ENCODE measurements at regions not wholly inside any gene's neighbourhood (a gene's known extent, or its start where the extent isn't known, plus 50 kb on each side); places are given as distances from the start of the nearest gene placed in this dataset.

GRCh38 chr9:28032268-28032590, 458.9 kb upstream of the C9orf72 start:
- no peak for DNase-seq

- DNase-seq, result no peak
Measured at GRCh38 chr9:28034242-28034641, 461.0 kb upstream of the C9orf72 start.

GRCh38 chr9:28037968-28038367, 464.7 kb upstream of the C9orf72 start:
- no peak for DNase-seq

DNA sequence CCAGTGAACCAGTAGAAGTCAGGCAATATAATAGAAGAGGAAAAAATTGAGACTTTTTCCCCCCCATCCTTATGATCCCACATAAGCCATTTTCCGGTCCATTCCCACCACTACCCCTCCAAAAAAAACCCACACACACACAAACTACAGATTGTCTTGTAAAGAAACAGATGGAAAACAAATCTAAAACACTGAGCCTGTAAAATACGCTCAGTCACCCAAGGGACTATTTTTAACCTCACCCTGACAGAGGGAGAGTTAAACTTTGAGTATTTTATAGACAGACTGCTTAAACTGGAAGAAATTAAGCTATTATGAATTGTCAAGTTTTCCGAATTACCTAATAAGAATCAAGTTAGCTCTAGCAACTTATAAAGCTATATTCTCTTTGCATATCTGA, 471.8 kb upstream of the C9orf72 start:
- DNase-seq, result no peak

GRCh38 chr9:28050046-28050445, 476.8 kb upstream of the C9orf72 start:
- no peak for DNase-seq

DNA sequence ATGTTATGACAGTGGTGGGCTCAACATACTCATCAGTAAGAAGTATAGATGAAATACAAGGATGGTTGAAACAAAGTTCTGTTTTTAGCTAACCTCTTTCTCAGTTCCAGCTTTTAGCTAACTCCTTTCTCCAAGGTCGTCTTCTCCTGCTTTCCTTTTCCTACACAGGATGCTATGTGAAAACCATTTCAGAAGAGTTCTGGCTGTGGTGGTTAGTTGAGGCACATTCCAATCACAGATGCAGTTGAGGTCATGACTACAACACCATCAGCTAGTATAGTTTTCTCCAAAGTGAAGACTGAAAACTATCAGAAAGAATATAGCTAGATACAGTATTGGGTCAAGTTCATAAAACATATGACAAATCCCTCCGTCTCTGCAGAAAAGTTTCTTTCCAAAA, 477.7 kb upstream of the C9orf72 start:
- DNase-seq, result no peak

DNA sequence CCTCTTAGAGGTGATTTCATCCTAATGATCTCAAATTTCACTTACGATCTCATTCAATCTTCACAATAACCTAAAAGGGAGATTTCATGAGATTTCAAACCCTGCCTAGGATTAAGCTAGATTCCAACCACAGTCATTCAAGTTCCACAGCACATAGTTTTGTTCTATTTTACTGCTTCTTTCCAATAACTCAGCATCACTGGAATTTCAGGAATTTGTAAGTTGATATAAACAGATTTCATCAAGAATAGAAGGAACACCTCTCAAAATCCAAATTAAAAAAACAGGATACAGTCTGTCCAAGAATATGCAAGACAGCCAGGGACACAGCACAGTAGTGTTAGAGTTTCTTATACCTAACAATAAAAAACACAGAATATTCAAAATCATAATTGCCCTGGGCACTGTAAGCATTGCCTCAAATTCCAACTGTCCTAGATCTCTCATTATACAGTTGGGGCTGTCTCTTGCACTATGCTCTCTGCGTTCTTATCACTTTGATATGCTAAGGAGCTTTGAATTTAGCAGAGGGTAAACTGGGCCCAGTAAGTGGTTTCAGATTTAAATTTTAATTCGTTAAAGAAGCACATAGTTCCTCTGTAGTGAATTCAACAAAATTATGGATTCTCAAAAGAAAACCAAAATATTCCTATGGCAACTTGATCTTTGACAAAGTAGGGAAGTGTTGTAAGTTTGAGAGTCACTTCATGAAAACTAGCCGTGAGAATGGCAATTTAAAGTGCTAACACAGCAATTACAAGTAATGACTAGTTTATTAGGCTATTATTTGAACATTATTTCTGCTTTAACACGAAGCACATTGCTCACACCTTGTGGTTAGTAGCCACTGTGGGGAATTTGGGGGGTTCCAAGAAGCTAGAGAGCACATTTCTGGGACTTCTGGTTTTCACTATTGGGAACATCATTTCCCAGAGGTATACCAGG, 478.6 kb upstream of the C9orf72 start:
- DNase-seq, result no peak

DNA sequence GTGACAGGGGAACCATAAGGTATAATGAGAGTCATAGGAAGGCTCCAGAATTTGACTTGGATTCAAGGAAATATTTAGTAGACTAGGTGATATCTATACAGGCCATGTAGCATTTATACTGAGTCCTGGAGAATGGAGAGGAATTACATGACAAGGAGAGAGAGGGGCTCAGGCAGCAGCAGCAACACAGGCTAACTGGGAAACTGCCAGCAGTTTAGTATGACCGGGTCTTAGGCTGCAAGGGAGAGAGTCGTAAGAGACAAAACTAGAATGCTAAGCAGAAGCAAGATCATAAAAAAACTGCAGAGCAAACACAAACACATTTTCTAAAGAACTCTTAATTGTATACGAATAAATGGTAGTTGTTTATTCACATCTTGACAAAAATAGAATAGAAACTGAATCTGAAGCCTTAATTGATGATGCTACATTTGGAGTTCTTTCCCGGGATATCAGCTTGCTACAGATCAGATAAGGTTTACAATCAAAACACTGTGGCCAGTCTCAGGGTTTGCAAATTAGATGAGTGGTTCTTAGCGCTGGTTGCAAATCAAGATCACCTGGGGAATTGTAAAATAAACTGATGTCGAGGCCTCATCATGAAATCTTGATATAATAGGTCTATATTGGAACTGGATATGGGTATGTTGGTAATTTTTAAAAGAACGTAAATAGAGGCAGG, 480.0 kb upstream of the C9orf72 start:
- DNase-seq, result no peak

DNA sequence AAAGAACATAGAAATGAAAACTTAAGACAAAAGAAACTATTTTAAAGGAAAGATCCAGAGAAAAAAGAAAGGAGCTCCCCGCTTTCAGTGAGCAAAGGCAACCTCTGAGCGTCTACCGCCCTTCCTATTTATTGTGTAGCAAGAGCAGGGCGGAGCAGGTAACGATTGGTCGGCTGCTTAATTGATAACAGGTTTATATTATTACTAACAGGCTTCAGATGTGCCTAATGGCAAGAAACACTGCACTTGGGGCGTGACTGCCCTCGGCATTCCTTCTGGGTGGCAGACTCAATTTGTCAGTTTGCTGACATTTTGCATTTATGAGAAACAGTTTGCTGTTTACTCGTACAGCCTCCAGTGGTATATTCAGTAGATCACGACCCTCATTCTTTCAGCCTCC, 482.7 kb upstream of the C9orf72 start:
- no peak for DNase-seq

DNA sequence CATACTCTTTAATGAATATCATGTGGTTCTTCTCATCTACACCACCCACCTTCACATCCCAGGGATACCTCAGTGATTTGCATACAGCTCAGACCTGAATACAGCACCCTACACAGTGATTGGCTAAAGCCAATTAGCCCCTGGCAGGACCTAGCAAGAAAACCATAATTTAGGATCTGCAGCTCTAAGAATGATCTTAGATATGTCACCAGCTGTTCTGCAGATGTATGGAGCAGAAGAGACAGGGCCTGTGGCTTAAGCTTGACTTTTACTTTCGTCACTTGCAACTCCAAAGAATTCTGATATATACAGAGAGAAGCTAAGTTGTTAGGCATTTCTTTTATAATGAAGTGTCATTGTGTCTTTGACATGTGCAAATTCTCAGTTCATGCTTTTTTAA, 483.2 kb upstream of the C9orf72 start:
- DNase-seq, result no peak

DNA sequence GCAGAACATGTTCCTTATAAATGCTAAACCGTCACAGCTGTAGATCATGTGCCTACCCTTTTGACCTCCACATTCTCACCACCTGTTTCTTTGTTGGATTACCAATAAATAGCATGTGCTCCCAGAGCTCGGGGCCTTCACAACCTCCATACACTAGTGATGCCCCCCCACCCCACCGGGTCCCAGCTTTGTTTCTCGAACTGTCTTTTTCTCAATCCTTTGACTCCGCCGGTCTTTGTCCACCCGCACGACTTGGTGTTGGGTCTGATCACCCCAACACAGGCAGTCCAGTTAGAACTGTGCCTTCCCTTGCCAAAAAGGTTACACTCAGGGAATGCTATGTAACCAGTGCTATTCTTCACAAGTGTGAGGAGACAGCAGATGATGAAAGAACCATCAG, 485.9 kb upstream of the C9orf72 start:
- no peak for DNase-seq

DNA sequence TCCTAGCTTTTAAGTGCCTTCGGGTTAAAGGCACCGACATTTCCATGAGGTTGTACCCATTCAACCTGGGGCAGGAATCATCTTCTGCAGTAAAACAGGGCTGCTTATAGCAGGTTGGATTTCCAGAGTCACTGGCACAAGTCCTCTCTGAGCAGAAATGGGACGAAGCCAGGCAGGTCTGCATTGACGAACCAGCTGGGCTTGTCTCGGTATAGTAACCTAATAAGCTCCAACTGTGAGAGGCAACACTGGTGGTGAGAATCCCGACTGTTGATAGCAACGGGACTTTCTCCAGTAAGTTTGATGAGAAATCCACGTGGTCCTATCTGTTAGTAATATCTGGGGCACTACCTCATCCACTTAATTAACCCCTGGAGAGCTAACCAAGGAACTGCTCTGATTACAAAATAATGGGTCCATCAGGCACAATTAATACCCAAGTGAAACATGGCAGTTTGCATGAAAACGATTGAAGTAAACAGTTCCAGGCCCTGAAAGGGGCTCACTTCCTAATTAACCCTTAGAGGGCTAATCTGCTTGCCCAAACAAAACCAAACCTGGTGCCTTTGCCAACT, 491.0 kb upstream of the C9orf72 start:
- no peak for DNase-seq

GRCh38 chr9:28073270-28073669, 500.0 kb upstream of the C9orf72 start:
- DNase-seq, result no peak

GRCh38 chr9:28079677-28080076, 506.4 kb upstream of the C9orf72 start:
- no peak for DNase-seq

- no peak for DNase-seq
Measured at GRCh38 chr9:28082671-28083070, 509.4 kb upstream of the C9orf72 start.

- DNase-seq, result no peak
Measured at GRCh38 chr9:28086881-28087280, 513.6 kb upstream of the C9orf72 start.

DNA sequence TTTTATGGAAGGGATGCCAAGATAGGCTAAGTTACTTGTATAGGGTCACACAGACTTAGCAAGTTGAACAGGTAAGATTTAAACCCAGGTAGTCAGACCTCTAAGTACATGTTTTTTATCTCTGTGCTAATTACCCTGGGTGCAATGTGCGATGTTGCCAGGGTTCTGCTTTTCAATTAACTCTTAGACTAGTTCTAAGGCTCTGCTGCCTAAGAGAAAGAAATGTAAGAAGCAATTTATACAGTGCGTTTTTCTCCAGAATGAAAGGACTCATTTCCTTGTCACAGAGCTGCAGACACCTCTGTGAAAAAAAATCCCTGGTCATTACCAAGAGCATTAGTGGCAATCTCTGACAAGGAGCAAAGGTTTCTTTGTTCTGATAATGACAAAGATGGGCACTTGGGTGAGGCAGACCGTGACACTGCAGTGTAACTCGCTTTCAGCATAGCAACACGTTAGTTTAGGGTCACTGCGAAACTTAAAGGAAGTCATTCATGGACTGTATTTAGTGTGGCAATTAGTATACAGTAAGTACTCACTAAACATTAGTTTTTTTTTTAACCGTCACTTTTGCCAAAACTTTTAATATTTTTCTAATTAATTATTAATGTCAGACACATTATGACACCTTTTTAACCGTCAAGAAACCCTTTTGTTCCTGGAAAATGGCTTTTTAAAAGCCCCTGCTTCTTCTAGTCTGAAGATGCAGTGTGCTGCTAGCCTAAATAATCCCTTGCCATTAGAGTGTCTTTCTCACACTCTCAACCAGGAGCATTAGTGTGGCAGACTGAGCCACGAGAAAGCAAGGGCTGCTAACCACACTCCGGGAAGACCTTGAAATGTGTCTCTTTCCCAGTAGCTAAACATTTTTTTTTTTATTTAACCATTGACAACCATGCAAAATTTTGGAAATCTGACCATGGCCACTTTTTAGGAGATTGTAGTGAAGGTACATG, 520.0 kb upstream of the C9orf72 start:
- DNase-seq, result no peak

DNA sequence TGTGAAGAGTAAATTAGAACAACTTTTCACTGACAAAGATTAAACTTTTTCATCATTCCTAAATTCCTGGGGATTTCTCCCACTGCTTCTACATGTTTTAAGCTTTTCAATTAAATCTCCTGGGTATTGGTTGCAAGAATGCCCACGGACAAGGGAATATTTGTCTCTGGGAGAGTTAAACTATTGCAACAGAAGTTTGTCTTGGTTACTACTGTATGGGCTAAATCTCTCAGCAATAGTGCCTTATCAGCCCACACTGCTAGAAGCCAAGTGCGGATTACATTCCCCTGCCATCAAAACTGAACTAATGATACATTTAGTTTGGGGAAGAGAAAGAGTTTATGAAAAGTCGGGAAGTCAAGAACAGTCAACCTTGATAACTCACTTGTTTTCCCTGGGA, 528.2 kb upstream of the C9orf72 start:
- no peak for DNase-seq

DNA sequence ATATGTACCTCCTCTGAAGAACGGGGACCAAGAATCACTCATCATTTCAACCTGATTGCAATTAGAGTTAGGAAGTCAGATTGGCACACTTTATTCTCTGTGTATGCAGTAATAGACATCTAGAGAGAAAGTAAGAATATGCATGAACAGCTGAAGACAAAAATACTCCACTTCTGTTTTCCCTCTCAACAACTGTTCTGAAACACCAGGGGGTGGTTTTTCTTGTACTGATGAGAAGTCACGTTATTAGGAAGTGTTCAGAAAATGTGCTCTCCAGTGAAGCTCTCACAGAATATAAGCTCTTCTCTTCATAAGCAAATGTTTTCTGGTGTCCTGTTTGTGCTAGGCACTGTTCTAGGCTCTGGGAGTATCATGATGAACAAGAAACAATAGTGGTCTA, 531.7 kb upstream of the C9orf72 start:
- DNase-seq, result no peak

DNA sequence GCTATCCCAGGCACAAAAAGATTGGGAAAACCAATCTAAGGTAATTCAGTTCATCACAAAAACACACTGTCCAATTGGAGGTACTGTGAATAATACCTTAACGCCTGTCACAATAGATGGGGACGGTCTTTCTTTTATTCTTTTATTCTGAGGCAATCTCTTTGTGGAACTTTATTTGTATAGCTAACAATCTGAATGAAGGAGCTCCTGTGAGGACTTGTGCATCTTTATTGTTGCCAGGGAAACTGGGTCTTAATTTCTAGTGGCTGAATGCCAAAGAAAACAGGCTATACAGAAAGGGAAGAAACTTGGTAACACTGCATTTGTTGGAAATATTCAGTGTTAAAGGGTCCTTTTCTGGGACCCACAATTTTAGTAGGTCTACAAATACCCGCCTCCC, 546.9 kb upstream of the C9orf72 start:
- DNase-seq, result no peak

GRCh38 chr9:28120626-28121025, 547.3 kb upstream of the C9orf72 start:
- DNase-seq, result no peak

DNA sequence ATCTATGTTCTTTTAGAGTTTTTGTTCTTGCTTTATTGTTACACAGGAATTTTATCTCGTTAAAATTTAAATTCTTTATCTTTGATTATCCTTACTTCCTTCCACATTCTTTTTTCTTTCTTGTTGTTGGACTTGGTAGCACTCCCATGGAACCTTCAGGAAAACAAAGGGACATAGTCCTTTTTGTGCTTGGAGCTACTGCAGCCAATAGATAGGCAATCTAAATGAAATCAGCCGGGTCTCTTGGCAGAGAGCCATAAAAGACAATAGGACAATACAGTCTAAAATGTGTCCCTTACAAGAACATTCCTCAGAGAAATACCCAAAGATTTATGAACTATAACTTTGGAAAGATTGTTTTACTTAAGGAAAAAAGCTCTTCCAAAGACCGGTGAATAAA, 548.1 kb upstream of the C9orf72 start:
- DNase-seq, result no peak

DNA sequence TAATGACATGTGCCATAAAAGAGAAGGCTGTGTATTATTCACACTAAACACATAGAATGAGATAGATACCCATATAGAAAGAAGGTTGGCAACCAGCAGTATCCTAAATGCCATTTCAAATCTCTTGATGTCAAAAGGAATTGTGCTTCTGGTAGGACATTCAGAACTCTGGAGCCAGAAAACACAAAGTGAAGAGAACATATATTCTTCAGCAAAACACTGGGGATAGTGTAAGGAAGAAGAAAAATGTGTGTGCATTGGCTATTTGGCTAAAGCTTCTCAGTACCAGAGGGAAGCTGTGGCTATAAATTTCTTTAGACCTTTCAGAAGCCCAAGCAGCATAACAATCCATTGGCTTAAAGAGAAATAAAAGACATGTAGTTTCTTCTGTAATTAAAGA, 551.6 kb upstream of the C9orf72 start:
- DNase-seq, result no peak

Measured in DMS79 (cell line).